ENCODE measurements at regions not wholly inside any gene's neighbourhood (a gene's known extent, or its start where the extent isn't known, plus 50 kb on each side); places are given as distances from the start of the nearest gene placed in this dataset.

DNA sequence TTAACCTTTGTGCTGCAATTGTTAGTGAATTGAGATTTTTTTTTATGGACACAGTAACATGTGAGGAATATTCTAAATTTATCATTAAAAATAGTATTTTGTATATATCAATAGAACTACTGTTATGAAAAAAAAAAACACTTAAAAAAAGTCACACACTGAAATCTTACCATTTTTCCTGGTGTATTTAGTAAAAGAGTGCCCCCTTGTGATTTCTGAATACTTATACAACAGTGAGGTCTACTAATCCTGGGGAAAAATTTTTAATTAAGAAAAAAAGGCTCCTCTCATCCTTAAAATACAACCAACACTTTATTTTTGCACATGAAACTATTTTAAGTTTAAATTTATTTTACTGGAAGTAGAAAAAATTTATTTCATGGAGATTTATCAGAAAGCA, 56.4 kb upstream of the SPOCK3 start:
- no peak for DNase-seq

DNA sequence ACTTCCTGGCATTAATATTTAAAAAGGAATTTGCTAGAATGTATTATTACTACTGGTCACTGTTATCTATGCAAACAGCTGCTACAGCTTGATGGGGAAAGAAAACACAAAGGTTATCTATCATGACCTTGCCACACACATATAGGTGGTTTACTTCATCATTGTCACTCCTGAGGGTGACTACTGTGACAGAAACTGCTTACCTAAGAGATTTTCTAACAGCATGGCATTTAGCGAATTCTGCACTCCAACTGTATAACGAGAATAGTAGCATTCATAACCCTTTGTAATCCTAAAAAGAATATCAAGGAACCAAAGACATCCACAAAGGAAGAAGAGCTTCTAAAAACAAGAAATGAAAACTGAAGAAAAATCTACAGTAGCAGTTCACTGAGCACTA, 74.6 kb upstream of the SPOCK3 start:
- DNase-seq = no peak

DNA sequence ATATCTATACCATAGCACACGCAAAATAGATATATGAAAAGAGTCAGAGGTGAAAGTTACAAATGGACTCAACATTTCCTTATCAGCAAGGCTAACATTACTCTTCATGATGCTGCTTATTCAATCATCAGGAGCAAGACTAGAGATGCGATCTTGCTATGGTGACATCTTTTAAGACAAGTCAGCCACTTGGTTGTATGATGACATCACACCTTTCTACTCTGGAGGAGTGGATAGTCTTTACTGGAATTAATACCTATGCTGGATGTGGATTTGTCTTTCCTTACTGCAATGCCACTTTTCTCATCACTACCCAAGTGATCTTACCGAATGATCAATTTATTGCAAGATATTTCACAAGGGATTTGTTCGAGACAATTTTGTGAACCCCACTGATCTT, 87.0 kb upstream of the SPOCK3 start:
- no peak for DNase-seq

DNA sequence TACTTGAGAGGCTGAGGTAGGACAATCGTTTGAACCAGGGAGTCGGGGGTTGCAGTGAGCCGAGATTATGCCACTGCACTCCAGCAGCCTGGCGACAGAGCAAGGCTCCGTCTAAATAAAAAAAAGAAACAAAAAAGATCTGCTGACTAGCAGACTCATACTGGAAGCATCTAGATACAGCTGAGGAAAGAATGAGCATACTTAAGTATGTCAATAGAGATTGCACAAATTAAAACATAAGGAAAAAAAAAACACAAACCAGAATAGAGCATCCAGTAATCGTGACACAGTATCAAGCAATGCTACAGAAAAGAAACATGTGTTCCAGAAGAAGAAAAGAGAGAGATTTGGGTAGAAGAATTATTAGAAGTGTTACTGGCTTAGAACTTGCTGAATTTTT, 105.5 kb upstream of the SPOCK3 start:
- no peak for DNase-seq

DNA sequence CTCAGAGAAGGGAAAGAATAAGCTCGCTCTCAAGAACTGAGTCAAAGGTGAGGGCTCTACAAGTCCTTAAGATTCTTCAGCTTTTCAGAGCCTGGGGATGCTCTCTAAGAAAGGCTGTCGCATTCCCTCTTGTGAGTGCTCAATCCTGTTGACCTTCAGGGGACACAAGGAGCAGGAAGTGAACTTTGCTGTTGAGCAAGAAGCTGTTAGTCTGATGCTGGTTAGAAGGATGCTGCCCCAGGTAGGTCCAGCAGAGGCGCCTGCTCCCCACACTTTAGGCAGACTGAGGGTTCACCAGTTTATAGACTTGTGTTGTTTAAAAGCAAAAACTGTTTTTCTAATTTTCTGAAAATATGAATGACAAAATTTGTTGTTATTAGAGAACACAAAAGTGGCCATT, 125.4 kb upstream of the SPOCK3 start:
- no peak for DNase-seq

DNA sequence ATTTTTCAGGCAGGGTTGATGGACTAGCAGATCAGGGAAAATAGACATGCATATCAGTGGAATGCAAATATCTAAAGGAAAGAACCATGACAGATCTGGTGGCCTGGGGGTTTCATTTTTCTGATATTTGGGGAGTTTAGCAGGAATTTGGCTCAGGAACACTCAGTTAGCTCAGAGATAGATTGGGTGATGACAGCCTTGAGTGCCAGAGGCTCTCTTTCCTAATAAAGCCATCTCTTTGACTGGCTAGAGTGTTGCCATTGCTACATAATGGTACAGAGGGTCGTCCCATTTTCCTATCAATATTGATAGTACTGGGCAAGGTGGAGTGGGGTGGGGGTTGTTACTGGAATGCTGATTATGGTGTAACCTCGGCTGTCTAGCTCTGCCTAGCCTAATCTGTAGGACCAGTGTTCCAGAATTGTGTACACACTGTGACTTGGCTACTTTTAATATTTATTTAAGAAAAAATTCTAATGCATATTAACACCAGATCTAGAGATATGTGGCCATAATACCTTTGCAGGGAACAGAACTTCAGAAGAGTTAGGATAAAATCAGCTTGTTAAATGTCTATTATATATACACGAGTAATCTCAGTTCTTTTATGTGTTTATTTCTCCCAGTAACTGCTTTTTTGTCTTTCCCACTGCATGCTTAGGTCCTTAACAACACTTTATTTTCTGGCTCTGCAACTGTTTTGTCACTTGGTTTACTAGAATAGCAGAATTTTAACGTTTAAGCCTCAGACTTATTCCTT, 145.0 kb upstream of the SPOCK3 start:
- DNase-seq = no peak

DNA sequence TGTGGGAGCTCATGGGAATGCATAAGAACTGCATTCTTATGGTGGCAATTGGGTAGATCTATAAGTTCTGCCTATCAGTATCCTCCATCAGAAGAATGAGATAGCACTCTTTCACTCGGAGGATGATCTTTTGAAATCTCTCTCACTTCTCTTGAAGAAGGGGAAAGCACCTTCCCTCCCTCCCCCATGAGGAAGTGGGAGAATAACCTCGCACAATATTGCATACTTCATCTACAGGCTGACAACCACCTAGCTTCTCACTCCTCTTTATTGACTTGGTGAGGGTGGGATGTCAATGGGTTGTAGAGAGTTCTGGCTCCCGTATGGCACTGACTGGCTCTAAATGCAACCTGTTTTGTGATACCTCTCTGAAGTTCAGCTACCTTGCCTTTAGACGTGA, 146.7 kb upstream of the SPOCK3 start:
- DNase-seq = no peak

DNA sequence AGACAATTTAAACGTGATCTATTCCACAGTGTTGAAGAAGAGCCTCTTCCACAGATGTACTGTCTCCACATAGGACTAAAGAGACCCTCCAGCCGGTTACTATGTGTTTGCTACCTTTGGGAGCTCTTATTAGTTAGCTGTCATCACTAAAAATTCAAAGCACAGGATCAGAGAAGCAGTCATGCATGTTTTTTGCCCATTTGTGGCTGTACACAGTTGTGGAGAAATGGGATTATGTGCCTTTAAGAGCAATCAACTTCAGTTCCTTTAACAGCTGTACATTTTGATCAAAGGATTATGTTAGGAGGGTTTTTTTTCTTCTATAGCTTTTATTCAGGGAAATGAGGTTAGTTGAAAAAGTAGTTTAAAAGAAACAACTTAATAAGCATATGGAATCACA, 149.0 kb upstream of the SPOCK3 start:
- DNase-seq = no peak

DNA sequence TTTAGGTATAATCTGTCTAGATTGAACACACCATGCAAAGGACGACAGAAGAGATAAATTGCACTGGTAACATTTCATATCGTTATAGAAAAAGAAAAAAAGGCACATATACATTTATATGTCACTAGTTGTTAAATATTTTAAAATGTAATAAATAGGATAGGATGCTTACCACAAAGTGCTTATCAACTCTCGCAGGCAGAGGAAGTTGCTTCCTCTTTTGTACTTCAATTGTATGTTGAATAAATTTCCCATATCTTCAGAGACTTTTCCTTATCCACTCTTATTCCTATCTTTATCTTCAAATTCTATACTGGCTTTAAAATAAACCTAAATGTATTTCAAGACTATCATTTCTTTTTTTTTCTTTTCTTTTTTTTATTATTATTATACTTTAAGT, 163.3 kb upstream of the SPOCK3 start:
- DNase-seq = no peak

DNA sequence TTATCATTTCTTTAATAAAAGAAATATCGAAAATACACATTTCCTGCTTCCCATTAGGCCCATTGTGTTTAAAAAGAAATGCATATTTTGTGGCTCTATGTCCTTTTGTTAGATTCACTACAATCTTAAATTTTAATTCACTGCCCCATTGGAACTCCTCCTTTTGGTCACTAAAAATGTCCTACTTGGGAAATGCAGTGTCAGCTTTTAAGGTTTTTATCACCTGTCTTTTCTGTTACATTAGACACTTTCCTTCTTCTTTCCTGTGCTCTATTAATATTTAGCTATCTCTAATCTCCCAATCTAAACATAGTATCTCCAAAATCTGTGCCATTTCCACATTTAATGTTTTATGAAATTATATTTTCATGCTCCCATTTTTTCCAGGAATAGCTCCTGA, 164.9 kb upstream of the SPOCK3 start:
- no peak for DNase-seq

DNA sequence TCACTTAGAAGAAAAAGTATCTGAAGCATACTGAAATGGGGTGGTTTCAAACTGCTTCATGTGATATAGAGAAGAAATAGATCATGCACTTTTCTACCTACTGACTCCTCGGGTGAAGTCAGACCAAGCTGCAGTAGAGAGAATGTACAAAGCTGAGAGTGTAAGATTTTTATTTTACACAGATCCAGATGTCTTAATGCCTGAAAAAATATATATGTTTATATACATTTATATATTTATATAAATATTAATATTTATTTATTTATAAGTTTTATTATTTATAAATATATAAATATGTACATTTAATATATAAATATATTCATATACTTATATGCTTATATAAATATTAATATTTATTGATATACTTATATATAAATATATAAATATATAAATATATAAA, 171.9 kb upstream of the SPOCK3 start:
- DNase-seq = no peak

DNA sequence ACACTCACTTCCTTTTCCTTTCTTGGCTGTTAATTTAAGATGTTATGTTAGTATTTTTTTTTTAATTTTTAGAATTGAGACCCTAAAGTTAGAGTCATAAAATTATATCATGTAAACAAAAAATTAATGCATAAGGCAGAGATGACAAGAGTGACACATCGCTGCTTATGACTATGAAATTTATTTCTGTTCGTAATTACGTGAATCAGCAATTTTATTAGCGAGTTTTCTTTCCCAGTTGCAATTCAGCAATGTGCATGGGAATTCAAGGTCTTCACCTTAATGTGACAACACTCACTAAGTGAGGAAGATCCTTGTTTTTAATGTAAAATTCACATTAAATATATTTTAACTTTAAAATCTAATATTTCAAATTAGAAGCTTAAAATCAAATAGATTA, 181.2 kb upstream of the SPOCK3 start:
- no peak for DNase-seq

DNA sequence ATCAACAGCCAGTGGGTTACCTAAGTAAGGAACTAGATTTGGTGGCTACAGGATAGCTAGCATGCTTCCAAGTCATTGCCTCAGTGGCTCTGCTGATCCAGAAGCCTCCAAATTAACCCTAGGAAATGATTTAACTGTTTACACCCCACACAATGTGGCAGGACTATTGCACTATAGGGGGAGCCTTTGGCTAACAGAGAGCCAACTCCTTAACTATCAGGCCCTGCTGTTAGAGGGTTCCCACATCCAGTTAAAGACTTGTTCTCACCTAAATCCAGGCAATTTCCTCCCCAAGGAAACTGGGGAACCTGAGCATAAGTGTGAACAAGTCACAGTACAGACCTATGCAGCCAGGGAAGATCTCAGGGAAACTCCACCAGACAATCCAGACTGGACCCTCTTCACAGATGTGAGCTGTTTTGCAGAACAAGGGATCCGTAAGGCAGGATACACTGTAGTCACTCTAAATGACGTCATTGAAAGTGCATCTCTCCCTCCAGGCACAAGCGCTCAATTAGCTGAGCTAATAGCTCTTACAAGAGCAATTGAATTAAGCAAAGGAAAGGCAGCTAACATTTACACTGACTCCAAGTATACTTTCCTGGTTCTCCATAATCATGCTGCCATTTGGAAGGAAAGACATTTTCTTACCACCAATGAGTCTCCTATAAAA, 185.3 kb upstream of the SPOCK3 start:
- no peak for DNase-seq

DNA sequence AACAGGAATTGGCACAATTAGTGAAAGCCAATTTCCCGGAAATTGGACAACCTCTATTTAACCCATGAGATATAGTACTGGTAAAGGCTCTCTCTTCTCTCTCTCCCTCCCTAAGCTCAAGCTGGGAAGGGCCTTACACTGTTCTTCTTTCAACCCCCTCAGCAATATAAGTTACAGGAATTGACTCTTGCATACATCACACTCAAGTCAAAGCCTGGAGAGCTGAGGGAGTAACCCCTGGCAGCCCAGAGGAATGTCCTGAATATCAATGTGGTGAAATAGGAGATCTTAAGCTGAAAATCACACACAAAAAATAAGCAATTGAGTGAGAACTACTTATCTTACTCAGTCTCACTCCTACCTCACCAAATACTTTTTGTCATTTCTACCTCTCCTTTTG, 186.9 kb upstream of the SPOCK3 start:
- no peak for DNase-seq

DNA sequence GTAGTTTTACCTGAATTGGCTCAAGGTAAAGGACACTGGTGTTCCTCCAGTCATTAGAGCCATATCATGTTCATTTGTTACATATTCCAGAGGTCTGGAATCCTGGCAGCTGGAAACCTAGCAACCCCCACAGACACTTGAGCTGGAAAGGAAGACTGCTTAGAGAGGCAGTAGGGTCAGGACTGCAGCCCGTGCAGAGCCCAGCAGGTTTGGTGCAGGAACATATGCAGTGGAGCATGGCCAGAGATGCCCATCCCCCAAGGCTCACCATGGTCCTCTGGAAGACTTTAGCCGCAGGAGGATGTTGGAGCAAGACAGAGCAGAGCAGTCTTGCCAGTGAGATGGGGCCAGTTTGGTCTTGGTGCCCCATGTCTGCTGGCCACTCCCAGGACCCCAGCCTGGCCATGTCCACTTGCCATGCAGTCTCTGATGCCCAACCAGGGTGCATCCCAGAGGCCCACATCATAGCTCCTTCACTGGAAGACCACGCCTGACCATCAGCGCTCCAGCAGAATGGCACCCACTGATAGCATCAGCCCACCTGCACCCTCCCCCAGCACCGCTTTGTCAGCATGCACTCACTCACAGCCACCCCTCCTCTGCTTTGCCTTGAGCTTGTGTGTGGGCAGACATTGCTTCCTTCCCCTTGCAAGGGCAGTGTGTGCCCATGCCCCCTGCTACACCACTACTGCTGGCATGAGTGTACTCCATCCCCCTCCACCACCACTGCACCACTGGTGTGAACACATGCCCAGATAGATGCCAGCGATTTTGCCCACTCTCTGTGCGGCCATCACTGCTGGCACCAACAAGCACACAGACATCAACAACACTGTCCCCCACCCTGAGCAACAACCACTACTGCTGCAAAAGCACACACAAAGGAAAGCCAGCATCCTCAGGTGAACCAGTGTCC, 190.3 kb upstream of the SPOCK3 start:
- no peak for DNase-seq

DNA sequence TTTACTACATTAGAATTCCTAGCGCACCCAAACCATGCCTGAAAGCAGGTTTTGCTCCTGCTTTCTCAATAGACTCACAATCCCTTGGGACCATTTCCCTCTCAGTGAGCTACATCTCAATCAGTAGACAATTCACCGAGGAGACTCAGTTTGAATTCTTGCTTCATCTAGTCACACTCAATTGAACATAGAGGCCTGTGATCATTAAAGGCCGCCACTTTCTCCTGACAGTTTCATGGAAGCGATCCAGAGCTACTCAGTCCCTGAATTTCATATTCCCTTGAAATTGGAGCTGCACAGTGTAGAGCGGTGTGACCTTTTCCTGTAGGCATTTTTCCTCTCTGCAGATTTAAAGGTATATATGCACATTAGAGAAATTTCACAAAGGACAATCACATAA, 193.9 kb upstream of the SPOCK3 start:
- no peak for DNase-seq

DNA sequence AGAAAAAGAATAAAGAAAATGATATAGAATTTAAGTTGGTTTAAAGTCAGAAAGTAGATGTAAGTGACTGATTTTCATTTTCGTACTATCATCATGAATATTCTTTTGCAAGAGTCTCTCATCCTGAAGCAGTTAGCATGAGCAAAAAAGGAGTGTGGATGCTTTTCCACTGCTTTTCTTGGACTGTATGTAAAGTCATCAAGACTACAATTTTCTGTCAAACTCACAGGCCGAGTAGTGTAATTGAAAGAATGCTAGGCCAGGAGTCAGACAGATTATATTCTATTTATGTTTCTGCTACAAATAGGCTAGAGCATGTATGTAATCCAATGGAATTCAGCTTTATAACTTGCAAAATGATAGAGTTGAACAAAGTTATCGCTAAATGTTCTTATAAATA, 197.1 kb upstream of the SPOCK3 start:
- no peak for DNase-seq

DNA sequence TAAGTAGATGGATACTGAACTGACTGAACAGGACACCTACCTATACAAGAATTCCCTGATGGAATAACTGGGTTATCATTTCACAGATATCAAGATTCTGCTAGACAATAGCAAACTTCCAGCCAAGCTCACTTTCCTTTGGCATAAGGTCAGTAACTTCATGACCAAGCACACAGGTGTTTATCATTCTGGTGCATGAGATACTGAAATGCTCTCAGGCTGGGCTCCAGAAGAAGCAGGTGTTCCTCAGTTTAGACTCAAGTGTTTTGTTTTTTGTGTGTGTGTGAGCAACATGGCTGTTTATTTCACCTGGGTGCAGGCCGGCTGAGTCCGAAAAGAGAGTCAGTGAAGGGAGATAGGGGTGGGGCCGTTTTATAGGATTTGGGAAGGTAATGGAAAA, 201.5 kb upstream of the SPOCK3 start:
- DNase-seq = no peak

DNA sequence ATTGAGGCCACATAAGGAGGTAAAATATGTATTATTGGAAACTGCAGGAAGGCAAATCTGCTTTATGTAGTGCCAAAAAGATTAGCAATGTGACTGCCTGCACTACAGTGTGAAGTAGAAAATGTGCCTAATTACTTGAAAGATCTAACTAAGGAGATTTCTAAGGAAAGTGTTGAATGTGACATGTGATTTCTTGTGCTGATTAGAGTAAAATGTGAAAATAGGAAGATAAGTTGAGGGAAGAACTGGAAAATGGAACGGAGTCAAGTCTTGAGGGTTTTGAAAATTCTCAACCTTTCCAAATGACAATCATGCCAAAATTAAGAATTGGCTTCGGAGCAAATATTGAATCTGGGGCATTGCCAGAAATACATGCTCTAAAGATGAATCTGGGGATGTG, 209.5 kb upstream of the SPOCK3 start:
- no peak for DNase-seq

DNA sequence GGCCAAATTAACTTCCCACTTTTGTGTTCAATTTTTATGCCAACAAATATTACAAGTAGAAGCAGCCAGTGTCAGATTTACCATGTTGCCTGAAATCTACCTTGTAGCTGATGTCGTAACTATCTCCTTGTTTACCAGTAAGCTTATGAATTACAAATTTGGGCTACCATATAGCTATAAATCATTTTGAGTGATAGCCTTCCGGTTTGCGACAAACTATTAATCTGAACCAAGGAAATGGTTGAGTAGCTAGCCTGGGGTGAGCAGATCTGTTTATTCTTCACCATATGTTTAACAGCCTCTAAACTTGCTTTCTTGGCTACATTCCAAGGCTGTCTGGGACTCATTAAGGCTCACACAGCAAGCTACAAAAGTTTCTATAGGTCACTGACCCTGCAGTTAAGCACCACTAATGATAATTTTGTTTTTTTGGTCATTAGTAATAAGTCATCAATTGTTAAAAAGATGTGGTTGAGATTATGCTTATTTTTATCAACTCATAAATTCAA, 218.7 kb upstream of the SPOCK3 start:
- no peak for DNase-seq

DNA sequence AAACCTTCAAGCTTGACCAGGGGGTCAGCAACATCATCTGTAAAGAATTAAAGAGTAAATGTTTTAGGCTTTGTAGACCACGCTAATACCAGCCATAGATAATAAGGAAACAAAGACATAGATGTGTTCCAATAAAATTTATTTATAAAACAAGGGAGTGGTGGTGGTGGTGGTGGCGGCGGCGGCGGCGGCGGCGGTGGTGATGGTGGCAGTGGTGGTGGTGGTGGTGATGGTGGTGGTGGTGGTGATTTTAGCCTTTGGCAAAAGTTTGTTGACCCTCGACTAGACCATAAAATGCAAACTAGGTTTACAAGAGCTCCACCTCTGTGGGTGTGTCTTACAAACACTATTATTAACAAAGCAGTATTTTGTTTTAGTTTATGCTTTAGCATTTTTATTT, 222.3 kb upstream of the SPOCK3 start:
- DNase-seq = no peak

DNA sequence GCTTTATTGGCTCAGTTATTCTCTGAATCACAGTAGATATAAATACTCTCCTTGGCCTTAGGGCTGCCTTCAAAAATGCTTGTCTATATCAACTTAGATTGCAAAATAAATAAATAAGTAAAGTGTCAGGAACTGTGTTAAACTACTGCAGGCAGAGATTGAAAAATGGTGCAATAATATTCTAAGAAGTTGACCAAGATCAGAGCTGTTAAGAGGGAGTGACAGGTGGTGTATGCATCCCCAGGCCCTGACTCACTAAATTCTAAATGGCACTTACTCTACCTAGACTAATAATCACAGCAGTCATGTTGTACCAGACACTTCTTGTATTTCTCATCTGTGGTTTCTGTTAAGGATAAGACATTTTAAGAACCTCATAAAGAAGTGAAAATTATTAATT, 235.1 kb upstream of the SPOCK3 start:
- no peak for DNase-seq

DNA sequence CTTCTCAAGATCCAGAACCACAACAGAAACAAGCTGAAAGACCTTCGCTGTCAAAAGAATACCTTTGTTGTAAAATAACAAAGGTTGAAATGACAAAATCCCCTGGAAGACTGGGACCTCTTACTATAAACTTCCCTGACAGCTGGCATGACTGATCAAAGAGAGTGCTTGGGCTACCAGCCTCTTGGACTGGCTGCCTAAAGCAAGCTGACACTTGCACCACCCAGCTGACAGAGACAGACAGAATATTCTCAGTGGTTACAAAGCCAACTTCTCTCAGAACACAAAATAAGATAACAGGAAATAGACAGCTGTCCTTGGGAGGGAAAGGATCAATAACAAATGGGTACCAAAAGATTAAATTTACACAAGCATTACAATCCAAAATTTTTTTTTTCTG, 241.7 kb upstream of the SPOCK3 start:
- DNase-seq = no peak

DNA sequence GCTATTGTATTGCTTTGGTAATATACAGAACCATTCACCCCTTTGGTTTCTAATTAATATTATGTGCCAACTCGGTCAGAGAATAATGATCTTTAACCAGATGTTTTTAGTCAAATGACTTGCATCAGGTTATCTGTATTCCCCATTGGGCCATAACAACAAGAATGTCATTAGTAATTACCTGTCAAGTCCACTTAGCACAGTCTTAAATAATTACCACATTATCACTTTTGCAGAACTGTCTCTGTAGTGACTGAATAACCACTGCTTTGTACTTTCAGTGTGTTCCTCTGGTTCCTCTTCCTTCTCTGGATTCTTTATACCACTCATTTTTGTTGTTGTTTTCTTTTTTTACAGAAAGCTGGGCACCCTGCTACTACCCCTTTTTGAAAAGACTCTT, 257.7 kb upstream of the SPOCK3 start:
- DNase-seq = no peak

Measured in stimulated activated CD4-positive, alpha-beta T cell treated with anti-CD3 and anti-CD28 coated beads, Interleukin-12 subunit alpha, Interleukin-12 subunit beta, amount 100 ng/mL, for 4 hours (primary cell).